ENCODE measurements at regions not wholly inside any gene's neighbourhood (a gene's known extent, or its start where the extent isn't known, plus 50 kb on each side); places are given as distances from the start of the nearest gene placed in this dataset.
"Not testable (repeated sequence)": the region's sequence is repeated elsewhere in the genome, so short reads cannot be mapped to it uniquely, and the experiment has no call there.

GRCh38 chr13:31598990-31599389 is 140.3 kb upstream of the RXFP2 start:
- in situ Hi-C loops (cut with MboI; ENCODE audit: low sequenced_read_pairs): no loop called here

DNA sequence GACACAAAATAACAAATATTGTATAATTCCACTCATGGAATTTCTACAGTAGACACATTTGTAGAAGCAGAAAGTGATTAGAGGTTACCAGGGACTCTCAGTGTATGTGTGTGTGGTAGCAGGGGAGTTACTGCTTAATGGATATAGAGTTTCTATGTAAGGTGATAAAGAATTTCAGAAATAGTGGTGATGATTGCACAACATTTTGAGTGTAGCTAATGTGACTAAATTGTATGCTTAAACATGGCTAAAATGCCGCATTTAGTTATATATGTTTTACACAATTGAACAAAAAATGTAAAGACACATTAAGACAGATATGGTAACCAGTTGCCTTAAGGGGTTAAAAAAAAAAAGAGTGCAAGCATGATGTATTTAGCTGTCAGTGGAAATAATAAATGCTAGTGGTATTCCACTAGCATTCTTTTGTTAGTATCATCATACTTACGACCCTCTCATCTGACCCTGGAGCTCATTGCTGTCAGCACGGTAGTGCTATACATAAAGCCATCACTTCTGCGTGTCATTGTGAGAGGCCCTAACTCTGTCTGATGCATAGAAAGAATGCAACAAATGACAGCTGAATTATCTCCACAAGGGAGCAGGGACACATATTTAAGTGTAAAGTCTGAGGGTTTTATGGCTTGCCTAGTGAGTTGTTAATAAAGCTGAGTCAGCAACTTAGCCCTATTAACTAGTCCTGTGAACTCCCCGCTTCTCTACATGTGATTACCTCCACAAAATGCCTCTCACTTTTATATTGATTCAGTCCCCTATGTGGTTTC is 134.1 kb upstream of the RXFP2 start:
- in situ Hi-C loops (cut with MboI; ENCODE audit: low sequenced_read_pairs): no loop called here

- in situ Hi-C loops (cut with MboI; ENCODE audit: low sequenced_read_pairs): not testable (repeated sequence)
Measured at GRCh38 chr13:31607531-31607930, 131.8 kb upstream of the RXFP2 start.

- in situ Hi-C loops (cut with MboI; ENCODE audit: low sequenced_read_pairs): not testable (repeated sequence)
Measured at GRCh38 chr13:31608780-31609179, 130.5 kb upstream of the RXFP2 start.

- in situ Hi-C loops (cut with MboI; ENCODE audit: low sequenced_read_pairs): no loop called here
Measured at GRCh38 chr13:31610270-31610998, 128.9 kb upstream of the RXFP2 start.

- in situ Hi-C loops (cut with MboI; ENCODE audit: low sequenced_read_pairs): no loop called here
Measured at GRCh38 chr13:31611214-31611613, 128.1 kb upstream of the RXFP2 start.

GRCh38 chr13:31614073-31614472 is 125.3 kb upstream of the RXFP2 start:
- in situ Hi-C loops (cut with MboI; ENCODE audit: low sequenced_read_pairs): no loop called here

- in situ Hi-C loops (cut with MboI; ENCODE audit: low sequenced_read_pairs): no loop called here
Measured at GRCh38 chr13:31614704-31615103, 124.6 kb upstream of the RXFP2 start.

GRCh38 chr13:31625115-31625514 is 114.2 kb upstream of the RXFP2 start:
- in situ Hi-C loops (cut with MboI; ENCODE audit: low sequenced_read_pairs): no loop called here

- in situ Hi-C loops (cut with MboI; ENCODE audit: low sequenced_read_pairs): no loop called here
Measured at GRCh38 chr13:31627097-31627845, 112.1 kb upstream of the RXFP2 start.

- in situ Hi-C loops (cut with MboI; ENCODE audit: low sequenced_read_pairs): no loop called here
Measured at GRCh38 chr13:31629085-31629780, 110.1 kb upstream of the RXFP2 start.

DNA sequence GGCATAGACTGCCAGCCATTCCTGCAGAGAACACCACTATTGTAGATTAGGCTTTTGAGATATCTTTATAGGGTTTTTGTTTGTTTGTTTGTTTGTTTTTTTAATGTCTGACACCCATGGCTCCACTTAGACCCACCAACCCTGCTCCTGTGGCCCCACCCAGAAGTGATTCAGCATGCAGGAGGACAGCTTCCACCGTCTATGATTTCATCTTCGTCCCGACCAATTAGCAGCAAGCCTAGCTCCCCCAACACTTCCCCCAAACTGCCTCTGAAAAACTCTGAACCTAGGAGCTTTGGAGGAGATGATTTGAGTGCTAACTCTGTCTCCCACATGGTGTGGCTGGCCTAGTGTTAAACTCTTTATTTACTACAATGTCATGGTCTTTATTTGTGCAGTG is 108.3 kb upstream of the RXFP2 start:
- in situ Hi-C loops (cut with MboI; ENCODE audit: low sequenced_read_pairs): no loop called here

GRCh38 chr13:31631746-31632145 is 107.6 kb upstream of the RXFP2 start:
- in situ Hi-C loops (cut with MboI; ENCODE audit: low sequenced_read_pairs): no loop called here

- in situ Hi-C loops (cut with MboI; ENCODE audit: low sequenced_read_pairs): no loop called here
Measured at GRCh38 chr13:31638577-31638976, 100.7 kb upstream of the RXFP2 start.

- in situ Hi-C loops (cut with MboI; ENCODE audit: low sequenced_read_pairs): no loop called here
Measured at GRCh38 chr13:31639443-31640163, 99.7 kb upstream of the RXFP2 start.

DNA sequence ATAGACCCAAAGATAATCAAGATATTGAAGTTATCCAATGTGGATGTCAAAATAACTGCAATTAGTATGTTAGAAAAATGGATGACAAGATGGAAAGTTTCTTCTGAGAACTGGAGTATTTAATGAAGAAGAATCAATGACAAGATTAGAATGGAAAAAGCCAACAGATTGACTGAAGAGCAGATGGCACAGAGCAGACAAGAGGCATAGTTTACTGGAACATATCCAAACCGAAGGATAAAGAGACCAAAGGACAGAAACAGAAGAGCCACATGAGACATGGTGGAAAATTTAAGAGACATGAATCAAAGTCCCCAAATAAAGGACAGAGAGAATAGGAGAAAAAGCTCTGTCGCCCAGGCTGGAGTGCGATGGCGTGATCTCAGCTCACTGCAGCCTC is 89.6 kb upstream of the RXFP2 start:
- in situ Hi-C loops (cut with MboI; ENCODE audit: low sequenced_read_pairs): no loop called here

DNA sequence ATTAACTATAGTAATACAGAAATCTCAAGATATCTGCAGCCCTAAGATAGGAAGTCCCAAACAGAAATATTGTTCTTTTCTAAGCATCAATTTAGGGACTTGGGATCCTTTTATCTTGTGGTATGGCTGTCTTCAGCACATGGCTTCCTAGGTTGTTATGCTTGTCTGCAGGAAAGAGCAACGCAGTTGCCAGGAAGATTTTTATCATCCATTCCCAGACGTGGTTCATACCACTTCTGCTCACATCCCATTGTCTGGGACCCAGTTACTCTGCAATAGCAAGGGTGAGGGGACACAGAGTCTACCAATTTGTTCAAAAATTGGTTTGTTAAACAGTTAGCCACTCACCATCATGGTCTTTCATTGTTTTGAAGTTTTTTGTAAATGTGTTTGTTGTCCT is 85.6 kb upstream of the RXFP2 start:
- in situ Hi-C loops (cut with MboI; ENCODE audit: low sequenced_read_pairs): no loop called here

- in situ Hi-C loops (cut with MboI; ENCODE audit: low sequenced_read_pairs): no loop called here
Measured at GRCh38 chr13:31663880-31664585, 75.3 kb upstream of the RXFP2 start.

GRCh38 chr13:31670831-31671617 is 68.3 kb upstream of the RXFP2 start:
- in situ Hi-C loops (cut with MboI; ENCODE audit: low sequenced_read_pairs): no loop called here

All from HL-60/S4 treated with phorbol 12-myristate 13-acetate at 8.2 ng/mL for 4 days and 3 days (cell line).